NT2/D1 (cell line): ENCODE measurements at regions not wholly inside any gene's neighbourhood (a gene's known extent, or its start where the extent isn't known, plus 50 kb on each side); places are given as distances from the start of the nearest gene placed in this dataset.
A peak's percentile ranks its signal among the peaks of the same experiment; 100 is the strongest.

Source experiments
- DNase-seq: peaks from one replicate; pipeline ENCODE4 v3.0.0-alpha.2; 2011; ENCODE audit warnings: low read depth, low spot score
- H3K27me3 ChIP-seq: 2 replicates; pipeline ENCODE4 v1.6.0; 2011; ENCODE audit warnings: mild to moderate bottlenecking; ENCODE audit not compliant: insufficient read length, insufficient read depth
- H3K36me3 ChIP-seq: 2 replicates; pipeline ENCODE4 v1.6.1; 2011; ENCODE audit warnings: mild to moderate bottlenecking, low read length, mixed read lengths; ENCODE audit not compliant: insufficient read depth, insufficient read length
- H3K4me1 ChIP-seq: 2 replicates; pipeline ENCODE4 v1.5.1; 2011; ENCODE audit not compliant: insufficient read depth, insufficient read length
- H3K4me3 ChIP-seq: 2 replicates; pipeline ENCODE4 v1.5.1; 2011; ENCODE audit warnings: low read depth; ENCODE audit not compliant: insufficient read length
- H3K9ac ChIP-seq: 2 replicates; pipeline ENCODE4 v1.6.0; 2011; ENCODE audit warnings: low read depth; ENCODE audit not compliant: insufficient read length
- H3K9me3 ChIP-seq: 2 replicates; pipeline ENCODE4 v1.5.1; 2011; ENCODE audit warnings: mild to moderate bottlenecking, low read length; ENCODE audit not compliant: insufficient read depth
- SUZ12 ChIP-seq: IDR thresholded peaks from 2 replicates; pipeline ENCODE4 v1.6.1; 2011; ENCODE audit not compliant: insufficient read length, insufficient read depth; ENCODE audit errors: extremely low read depth
- YY1 ChIP-seq: IDR thresholded peaks from 2 replicates; pipeline ENCODE4 v1.6.1; 2011; ENCODE audit not compliant: insufficient read length, insufficient read depth
- ZNF274 ChIP-seq: IDR thresholded peaks from 2 replicates; pipeline ENCODE4 v1.6.1; 2011; ENCODE audit warnings: mild to moderate bottlenecking, low read depth, low read length

DNA sequence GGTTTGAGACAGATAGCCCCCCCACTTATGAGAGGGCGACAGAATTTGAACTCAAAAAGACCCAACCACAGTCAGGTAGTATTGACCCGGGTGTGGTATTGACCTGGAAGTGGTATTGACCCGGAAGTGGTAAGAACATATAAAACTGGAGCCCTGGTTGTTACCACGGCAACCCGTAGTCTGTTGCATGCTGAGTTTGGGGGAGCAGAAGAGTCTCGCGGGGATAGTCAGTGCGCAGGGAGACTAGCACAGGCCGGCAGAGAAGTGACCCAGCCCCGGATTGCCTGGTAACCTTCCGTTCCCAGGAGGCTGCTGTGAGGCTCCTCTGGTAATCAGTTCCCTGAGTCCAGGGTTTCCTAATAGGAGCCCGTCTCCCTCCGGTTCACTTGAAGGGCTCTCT lies 96.2 kb downstream of the SNX5 start:
- Histone ChIP-seq H3K36me3 (no peaks in the 10 kb centered on the region), H3K27me3 (no peaks in the 10 kb centered on the region), H3K9me3 (no peaks in the 10 kb centered on the region), H3K9ac (no peak overlapping the region), H3K4me1 (peaks cover 10% of the 10 kb centered on the region), H3K4me3 (no peak overlapping the region)
- no peak for TF ChIP-seq ZNF274
- no peak for TF ChIP-seq SUZ12
- TF ChIP-seq YY1: no peak
- DNase-seq: no peak

DNA sequence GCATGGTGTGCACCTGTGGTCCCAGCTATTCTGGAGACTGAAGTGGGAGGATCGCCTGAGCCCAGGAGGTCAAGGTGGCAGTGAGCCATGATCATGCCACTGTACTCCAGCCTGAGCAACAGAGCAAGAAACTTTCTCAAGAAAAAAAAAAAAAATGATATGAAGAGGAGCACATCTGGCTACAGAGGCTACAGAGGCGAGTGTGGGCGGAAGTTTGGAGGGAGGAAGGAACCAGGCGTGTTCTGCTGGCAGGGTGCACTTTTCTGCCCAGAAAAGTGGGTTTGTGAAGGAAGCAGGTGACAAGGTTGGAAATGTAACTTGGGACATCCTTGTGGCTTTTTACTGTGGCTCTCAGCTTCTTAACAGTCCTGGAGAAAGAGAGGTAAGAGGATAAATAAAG lies 96.7 kb downstream of the SNX5 start:
- no peaks in the 10 kb centered on the region for H3K36me3 ChIP-seq
- no peaks in the 10 kb centered on the region for H3K9me3 ChIP-seq
- H3K4me1 ChIP-seq: peaks cover 10% of the 10 kb centered on the region
- no peak overlapping the region for H3K4me3 ChIP-seq
- H3K27me3 ChIP-seq: no peaks in the 10 kb centered on the region
- no peak for TF ChIP-seq ZNF274
- TF ChIP-seq SUZ12: no peak
- no peak for TF ChIP-seq YY1
- DNase-seq: no peak
- H3K9ac ChIP-seq: no peak overlapping the region

DNA sequence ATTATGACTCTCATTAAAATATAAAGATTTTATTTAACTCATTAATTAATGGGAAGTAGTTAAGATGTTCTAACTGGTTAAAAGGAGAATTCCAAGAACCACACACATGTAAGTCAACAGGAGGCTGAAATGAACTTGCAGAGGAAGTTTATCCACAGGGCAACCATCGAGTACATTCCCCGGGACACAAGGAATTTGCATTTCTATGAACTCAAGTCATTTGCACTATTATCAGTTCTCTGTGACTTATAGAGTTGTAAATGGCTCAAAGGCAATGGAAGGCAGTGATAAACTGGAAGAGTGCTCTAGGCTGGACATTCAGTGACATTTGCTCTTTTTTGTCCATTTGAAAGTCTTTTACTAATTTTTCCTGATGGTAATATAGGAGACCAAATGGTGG lies 97.4 kb downstream of the SNX5 start:
- Histone ChIP-seq H3K9ac (no peak overlapping the region), H3K4me1 (peaks cover 7% of the 10 kb centered on the region), H3K4me3 (no peak overlapping the region), H3K9me3 (no peaks in the 10 kb centered on the region), H3K36me3 (no peaks in the 10 kb centered on the region), H3K27me3 (no peaks in the 10 kb centered on the region)
- DNase-seq: peak; percentile 70
- no peak for TF ChIP-seq YY1
- no peak for TF ChIP-seq SUZ12
- no peak for TF ChIP-seq ZNF274

DNA sequence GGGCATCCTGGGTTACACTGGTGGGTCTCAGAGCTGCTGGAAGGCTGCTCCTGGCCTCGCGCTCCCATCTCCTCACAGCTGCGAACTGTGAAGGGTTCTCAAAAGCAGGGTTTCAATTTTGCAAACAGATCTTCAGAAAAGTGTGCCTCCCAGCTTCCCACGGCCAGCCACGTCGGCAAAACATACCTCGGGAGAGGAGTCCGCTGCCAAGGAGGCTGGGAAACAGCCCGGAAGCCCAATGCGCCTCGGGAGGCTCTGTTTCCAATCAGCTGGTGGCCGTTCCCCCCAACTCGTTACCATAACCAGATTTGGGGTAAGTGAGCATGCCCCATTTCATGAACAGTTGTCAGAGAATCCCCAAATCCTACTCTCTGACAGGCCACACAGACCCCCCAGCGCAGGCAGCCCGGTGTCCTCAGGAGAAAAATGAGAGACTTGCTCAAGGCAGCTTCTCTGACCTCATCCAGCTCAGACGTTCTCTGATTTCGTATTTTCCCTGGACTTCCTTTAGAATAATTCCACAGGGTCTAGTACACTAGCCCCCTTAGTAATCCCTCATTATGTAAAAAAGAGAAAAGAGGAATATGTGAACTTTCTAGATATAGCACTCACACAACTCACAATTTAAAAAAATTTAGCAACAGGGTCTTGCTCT lies 98.4 kb downstream of the SNX5 start:
- DNase-seq: no peak
- H3K9ac ChIP-seq: peak overlapping the region; percentile 61

DNA sequence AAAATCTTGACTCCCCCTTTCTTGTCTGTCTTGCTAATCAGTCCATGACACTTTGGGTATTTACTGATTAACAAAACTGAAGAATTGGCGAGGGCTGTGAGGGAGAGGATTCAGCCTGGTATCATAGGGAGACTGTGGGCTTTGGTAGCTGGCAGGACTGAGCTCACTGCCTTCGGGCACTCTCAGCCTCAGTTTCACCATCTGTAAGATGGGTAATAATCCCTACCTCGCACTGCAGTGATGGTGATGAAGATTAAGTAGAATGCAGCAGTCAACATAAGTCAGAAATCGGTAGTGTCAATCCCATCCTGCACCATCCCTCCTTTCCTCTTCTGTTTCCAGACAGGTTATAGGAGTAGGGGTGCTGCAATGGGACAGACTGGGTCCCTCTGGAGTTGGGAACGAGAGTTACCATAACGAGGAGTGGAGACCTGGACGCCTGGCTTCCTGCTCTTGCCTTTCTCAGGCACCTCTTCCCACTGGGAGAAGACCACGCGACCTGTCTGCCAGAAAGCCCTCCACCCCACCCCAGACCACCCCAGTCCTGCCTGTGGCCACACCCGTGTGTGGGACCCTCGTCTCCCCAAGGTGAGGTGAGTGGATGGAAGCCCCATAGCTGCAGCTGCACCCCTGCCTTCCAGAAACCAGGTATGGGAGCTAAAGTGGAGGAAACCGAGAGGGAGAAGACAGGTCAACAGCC lies 99.1 kb downstream of the SNX5 start:
- no peaks in the 10 kb centered on the region for H3K36me3 ChIP-seq
- no peak for TF ChIP-seq ZNF274
- no peak for TF ChIP-seq YY1
- no peak for TF ChIP-seq SUZ12
- peak overlapping the region; percentile 61 for H3K9ac ChIP-seq
- no peak for DNase-seq
- H3K27me3 ChIP-seq: no peaks in the 10 kb centered on the region
- no peak overlapping the region for H3K4me3 ChIP-seq
- H3K9me3 ChIP-seq: no peaks in the 10 kb centered on the region
- H3K4me1 ChIP-seq: peaks cover 7% of the 10 kb centered on the region

More for the DNA sequence above, 98.4 kb downstream of the SNX5 start:
- H3K4me3 ChIP-seq: no peak overlapping the region
- H3K4me1 ChIP-seq: peaks cover 7% of the 10 kb centered on the region
- no peaks in the 10 kb centered on the region for H3K9me3 ChIP-seq
- no peaks in the 10 kb centered on the region for H3K36me3 ChIP-seq
- no peak for TF ChIP-seq ZNF274
- TF ChIP-seq SUZ12: no peak
- no peak for TF ChIP-seq YY1
- H3K27me3 ChIP-seq: no peaks in the 10 kb centered on the region

DNA sequence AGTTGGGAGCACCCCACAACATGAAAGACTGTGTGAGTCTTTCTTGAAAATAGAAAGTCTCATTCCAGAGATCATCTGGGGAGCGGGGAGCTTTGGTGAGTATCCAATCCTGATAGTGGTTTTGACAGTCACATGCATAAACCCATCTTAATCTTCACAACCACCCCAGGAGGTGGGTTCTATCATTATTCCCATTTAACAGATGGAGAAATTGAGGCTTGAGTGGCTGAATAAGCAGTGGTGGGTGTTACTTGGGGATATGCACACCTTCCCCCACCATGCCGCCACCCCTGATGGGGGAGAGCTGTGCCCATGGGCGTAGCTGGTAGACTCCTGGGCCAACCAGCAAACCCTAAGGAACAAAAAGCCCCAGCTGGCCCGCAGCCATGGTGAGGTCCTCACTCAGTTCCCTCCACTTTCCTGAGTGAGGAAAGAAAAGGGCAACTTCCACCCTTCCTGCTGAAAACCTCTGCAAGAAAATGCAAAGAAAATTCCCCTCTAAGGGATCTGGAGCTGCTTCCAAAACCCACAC lies 99.8 kb downstream of the SNX5 start:
- Histone ChIP-seq H3K4me1 (peaks cover 7% of the 10 kb centered on the region), H3K36me3 (no peaks in the 10 kb centered on the region), H3K27me3 (no peaks in the 10 kb centered on the region), H3K9me3 (no peaks in the 10 kb centered on the region), H3K4me3 (no peak overlapping the region), H3K9ac (no peak overlapping the region)
- TF ChIP-seq ZNF274: no peak
- no peak for TF ChIP-seq YY1
- no peak for TF ChIP-seq SUZ12
- no peak for DNase-seq

DNA sequence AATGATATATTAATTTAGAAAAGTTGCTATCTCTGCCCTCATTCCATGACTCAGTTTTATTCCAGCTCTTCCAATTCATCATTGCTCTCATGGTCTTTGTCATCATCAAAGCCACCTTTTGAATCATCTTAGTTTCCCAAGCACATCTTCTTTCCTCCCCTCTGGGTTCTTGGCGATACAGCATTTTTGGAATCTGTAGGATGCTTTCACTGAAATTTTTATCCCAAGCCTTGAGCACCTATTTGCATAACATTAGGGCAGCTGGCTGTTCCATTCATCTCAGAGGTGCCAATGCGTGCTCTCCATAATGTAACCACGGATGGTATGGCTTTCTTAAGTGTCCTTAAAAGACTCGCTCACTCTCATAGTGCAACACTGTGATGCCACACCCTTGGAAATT lies 100.4 kb downstream of the SNX5 start:
- H3K9ac ChIP-seq: no peak overlapping the region
- H3K36me3 ChIP-seq: no peaks in the 10 kb centered on the region
- H3K4me3 ChIP-seq: no peak overlapping the region
- DNase-seq: peak; percentile 33
- H3K9me3 ChIP-seq: no peaks in the 10 kb centered on the region
- no peaks in the 10 kb centered on the region for H3K27me3 ChIP-seq
- no peak for TF ChIP-seq YY1
- TF ChIP-seq SUZ12: no peak
- no peak for TF ChIP-seq ZNF274
- peaks cover 7% of the 10 kb centered on the region for H3K4me1 ChIP-seq
